NCI-H1105 (cell line): ENCODE measurements at regions not wholly inside any gene's neighbourhood (a gene's known extent, or its start where the extent isn't known, plus 50 kb on each side); places are given as distances from the start of the nearest gene placed in this dataset.

Source experiments
- DNase-seq: peaks from one replicate; lab custom pipeline; 2025; lab: John Stamatoyannopoulos, UW

DNA sequence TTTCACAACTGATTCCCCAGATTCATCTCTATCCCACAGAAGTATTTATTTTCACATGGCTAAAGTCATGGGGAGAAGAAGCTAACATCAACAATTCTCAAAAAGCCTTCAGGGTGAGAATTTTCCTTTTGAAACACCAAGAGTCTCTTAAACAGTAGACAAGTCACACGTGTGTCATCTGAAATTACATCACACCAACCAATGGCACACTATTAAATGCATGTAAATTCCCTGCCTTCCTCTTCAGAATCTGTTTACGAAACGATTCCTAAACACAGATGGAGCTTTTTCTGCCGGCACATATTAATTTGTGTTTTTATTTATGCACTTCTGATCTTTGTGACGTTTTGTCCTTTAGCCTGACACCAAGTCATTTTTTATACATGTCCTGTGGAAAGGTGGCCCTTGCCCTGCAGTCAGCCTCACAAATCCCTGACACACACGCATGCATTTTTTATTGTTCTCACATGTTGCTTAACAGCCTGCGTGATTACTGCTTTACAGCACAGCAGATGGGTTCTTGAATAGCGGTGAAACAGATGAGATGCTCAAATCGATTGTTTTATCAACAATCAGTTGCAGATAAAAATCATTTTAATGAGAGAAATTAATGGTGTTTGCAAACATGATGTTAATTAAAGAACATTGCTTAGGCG, 735.9 kb upstream of the TENM3 start:
- DNase-seq, result no peak

DNA sequence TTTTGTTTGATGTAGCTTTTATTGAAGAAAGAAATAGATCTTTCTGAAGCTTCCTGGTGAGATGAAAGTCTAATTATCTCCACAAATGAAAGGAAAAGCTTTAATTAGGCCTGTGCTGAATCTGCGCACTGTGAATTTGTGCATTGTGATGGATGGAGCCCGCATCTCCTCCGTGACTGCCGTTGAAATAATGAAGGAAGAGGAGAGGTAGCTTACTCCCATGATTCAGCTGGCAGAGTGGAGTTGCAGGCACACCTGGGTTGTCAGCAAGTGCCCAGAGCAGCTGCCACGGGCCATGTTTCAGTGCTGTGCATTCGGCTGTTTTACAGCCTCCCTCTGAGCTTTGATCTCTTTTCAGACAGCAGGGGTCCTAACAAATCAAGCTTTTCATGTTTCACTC, 735.3 kb upstream of the TENM3 start:
- DNase-seq, result no peak

DNA sequence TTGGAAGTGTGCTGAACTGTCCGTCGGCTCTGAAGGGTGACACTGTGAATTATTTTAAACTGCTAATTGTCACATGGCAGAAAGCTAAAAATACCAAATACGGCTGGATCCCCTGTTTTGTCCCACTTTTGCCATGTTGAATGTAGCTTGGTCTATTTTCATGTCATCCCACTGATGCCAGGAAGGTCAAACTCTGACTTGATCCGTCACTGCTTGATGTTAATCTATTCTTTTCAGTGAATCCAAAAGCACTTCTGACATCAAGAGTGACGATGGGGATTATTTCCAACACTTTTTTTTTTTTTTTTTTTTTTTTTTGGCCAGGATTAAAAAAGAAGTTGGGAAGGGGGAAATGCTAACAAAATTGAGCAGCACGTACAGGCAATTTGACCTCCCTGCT, 734.6 kb upstream of the TENM3 start:
- no peak for DNase-seq

DNA sequence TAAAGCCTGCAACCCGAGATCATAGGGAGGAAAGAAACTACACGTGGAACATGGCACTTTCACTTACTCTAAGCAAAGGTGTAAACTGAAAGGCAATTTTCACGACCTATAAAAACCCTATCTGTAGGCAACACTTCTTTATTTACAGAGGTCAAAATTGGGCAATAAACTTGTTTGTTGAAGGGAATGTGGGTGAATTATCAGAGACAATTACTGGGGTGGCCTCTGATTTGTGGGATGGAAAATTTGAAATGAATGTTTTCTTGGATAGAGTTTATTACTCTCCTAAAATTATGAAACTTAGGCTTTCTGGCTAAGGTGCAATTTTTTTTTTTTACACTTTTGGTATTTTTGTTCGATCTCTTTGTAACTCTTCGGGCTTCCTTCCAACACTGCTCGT, 734.1 kb upstream of the TENM3 start:
- DNase-seq, result no peak

GRCh38 chr4:181517491-181517890, 725.7 kb upstream of the TENM3 start:
- no peak for DNase-seq

DNA sequence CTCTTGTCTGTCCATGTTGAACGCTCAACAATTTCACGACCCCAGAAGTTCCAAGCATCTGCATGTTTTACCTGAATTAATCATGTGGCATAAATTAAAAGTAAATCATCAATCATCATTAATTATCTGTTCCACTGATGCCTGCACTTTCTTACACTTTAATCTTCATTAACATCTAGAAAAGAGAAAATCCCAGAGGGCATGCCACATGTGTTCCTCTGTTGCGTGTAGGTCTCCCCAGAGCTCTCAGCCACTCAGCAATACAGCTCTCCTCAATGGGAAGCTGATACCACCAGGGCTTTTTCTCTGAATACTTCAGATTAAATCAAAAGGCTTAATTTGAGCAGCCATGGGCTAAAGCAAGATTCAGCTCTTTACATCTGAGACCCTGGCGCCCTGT, 722.4 kb upstream of the TENM3 start:
- DNase-seq, result no peak

DNA sequence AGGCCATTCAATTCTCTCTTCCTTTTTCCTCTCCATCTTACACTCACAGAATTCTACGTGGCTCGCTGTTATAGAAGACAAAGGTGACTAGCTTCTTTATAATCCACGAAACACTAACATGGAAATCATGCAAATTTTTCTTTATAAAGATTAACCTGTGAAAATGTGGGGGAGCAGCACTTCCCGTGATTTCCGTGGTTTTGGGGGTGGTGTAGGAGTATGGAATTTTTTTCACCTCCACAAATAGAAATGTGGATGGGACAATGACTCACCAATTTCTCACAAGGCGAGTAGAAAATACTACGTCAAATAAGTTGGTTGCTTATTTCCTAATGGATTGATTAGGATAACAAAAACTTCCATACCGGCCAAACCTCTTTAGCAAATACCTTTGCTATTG, 719.2 kb upstream of the TENM3 start:
- DNase-seq, result no peak

DNA sequence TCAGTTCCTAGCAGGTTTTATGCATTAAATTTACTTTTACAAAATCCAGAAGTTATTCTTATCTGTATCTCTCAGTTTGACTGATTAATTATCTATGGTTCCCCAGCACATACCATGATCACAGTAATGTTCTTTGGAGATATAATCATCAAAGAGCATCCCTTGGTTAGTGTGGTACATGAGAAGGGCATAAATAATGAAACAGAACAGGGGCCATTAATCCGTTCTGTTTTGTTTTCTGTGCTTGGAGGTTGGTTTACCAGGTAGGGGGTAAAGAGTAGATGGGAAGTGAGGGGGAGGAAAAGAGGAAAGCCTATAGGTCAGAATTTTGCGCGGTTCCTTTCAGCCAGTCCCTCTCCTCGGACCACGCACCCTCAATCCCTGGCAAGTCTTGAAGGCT, 718.7 kb upstream of the TENM3 start:
- no peak for DNase-seq

- DNase-seq, result peak; percentile 59
These were observed 717.6 kb upstream of the TENM3 start for GRCh38 chr4:181525634-181526033.

DNA sequence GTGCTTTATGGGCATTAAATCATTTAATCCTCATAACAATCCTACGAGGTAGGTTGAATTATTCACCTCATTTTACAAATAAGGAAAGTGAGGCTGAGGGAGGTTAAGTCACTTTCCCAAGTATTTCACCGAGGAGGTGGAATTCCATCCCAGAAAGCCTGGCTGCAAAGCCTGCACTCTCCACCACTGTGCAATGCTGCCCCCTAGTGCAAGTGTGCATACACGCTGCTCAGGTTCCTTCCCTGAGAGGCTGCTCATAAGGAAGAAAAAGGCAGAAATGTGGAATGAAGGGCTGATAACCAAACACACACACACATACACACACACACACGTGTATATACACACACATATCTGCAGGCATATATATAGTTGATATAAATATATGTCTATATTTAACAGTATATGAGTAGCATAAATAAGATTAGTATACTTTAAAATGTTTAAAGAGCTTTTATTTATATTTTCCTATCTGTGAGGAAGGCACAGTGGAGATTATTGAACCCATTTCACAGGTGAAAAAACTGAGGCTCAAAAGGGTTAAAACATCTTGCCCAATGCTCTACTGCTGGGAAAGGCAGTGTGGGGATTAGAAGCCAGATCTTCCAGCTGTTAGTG, 714.5 kb upstream of the TENM3 start:
- DNase-seq, result peak; percentile 11

- no peak for DNase-seq
These were observed 713.7 kb upstream of the TENM3 start for GRCh38 chr4:181529537-181529936.

DNA sequence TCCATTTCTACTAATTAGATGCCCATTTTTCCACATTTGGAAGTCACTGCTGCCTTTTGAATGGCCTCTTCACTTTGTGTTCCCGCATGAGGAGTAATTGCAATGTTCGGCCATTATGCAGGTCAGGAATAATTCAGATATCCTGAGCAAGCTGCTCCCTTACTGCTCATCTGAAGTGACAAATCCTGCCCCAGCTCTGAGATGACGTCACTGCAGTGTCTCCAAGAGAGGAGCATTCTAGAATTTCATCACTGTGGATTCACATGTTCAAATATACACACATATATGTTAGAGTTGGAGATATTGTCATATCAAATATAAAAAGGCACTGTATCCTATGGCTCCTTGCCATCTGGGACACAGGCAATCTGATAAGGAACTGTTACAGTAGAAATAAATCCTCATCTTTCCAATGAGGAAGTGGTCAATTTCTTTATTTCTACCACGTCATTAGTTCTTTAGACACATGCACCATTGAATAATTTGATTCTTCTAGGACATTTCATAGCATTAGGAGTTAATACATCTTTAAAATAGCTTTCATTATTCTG, 706.9 kb upstream of the TENM3 start:
- DNase-seq, result no peak

DNA sequence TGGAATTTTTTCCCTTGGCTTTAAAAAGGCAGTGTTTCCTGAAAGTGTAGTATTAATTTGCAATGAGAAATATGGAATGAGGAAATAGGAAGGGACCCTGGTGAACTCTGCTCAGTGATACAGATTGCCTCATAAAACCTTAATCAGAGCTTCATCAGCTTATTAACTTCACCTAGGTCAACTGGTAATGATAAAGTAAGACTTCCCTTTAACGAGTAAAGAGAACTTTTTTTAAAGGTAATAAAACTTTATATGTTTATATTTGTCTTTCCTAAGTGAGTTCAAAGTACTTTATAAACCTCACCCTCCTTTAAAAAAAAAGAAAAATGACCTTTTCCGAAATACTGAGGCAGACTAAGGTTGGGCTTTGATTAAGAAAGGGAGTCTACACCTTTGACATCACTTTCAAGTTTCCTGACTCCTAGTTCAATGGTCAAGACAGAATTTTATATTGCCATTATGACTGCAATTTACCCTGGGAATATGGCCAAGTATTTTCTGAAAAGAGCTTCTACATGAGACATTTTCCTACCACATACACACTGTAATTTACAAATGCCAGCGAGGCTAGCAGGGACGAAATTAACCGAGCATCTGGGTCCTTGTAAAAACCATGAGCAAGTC, 706.3 kb upstream of the TENM3 start:
- peak; percentile 71 for DNase-seq

DNA sequence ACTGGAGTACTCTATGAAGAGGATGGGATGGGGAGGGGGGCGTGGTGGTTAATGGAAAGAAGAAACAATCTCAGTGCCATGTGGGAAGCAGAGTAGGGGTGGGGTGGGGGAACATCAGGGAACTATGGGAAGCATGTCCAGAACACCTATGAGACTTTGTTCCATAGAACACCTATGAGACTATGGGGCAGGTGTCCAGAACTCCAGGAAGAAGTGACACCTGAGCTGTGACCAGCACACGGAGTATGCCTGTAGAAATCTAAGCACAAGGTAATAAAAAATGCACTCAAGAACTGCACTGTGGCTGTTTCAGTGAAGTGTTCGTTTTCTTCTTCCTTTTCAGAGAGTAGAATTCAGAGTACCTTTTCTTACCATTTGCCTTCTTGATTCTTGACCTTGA, 704.8 kb upstream of the TENM3 start:
- DNase-seq, result no peak

DNA sequence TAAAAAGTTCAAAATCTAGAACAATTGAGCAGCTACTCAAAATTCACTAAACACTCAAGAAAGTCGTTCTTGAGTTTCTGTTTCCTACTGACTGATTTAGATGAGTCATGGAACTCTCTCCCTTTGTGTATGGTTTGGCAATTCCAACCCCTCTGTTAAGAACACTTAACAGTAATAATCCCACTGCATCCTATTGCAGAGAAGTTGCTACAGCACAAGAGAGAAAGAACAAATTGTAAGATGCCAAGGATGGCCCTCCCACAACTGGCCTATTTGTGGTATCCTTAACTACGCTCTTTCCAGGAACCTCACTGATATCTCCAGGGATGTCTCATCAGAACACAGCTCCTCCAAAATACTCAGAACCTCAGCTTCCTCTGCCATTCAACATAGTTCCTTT, 701.8 kb upstream of the TENM3 start:
- no peak for DNase-seq

- no peak for DNase-seq
These were observed 694.2 kb upstream of the TENM3 start for GRCh38 chr4:181548873-181549575.

DNA sequence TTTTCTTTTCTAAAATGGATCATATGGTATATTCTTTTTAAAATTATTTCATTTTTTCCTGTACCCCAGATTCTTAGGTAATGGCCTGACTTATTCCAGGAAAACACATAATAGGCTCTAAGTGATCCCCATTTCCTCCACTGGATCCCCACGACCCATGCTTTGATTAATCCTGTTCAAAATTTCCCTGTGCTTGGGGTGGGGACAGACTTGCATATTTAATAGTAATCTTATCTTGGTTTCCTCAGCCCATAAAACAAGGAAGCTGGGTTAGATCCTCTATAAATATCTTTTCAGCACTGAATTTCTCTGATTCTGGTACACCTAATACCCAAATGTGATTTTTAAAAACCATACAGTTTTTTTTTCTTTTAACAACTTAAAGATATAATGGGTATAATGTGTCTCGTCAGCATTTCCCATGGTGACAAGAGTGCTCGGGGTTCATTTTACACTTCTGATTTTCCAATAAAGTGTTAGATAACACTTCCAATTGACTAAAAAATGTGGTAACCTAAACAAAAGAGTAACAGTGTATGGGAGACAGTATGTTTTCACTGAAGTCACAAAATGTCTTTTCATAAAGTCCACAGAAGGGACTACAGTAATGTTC, 693.5 kb upstream of the TENM3 start:
- no peak for DNase-seq

DNA sequence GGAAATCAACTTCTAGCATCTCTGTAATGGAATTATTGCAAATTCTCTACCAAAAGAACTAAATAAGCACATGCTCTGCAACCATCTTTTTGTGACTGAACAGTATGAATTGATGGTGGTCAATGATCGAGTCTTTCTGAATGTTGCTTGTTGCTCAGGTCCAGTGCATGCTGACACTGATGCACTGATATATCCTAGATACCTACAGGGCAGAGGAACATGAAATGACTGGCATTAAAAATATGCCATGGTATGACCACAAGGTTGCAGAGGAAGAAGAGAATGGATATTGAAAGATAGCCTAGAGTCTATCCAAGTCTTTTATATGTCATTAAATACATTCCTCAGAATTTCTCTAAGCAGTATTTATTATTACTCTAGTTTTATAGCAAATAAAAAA, 692.8 kb upstream of the TENM3 start:
- DNase-seq, result no peak

DNA sequence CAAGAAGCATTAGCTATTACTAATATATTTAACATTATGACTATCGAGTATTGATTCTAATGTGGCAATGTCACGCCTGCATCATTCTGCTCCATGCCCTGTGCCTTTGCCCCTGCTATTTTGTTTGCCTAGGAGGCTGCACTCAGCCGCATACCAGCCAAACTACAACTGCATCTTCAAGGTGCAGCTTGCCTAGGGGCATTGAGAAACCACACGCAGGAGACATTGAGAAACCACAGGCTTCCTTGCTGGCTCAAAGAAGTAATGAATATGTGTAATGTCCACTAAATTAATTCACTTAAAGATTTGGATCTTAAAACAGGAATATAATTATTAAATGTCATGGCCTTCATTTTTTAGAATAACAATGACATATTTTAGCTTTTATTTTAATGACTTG, 683.6 kb upstream of the TENM3 start:
- no peak for DNase-seq

- no peak for DNase-seq
These were observed 680.8 kb upstream of the TENM3 start for GRCh38 chr4:181562399-181562798.

DNA sequence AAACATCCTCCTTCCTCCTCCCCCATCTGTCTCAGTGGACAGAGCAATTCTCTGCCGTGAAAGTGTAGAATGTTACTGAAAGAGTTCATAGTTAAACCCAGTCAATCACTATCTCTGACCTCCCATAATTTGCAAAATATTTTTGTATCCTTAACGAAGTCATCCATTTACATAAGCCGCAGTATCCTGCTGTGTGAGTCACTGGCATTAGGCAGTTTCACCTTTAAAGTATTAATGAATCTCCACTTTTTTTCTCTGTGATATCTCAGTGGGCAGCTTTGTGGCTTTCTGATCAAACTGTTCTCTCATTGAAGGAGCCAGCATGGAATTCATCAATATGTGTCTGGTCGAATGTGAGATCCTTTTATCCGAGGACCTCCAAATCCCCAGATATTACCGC, 678.6 kb upstream of the TENM3 start:
- DNase-seq, result no peak

DNA sequence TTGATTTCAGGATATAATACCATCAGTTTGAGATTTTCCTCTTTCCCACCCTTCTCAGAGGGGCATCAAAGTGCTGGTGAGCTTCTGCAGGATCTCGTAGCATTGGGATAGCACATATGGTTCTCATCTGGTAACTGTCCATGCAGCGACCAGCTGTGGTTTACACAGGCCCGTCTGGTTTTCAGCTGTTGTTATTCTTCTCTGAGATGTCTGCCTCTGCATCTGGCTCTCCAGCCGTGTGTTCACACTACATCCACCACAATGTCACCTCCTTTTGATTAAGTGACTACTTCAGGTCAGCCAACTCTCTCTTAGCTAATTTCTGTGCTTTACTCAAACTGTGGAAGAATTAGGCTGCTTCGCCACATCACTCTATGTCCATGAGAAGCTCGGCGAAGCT, 676.7 kb upstream of the TENM3 start:
- no peak for DNase-seq
